Mucosa of rectum (tissue), 2 donors: ENCODE measurements at regions not wholly inside any gene's neighbourhood (a gene's known extent, or its start where the extent isn't known, plus 50 kb on each side); places are given as distances from the start of the nearest gene placed in this dataset.

Experiments used
- H3K27ac ChIP-seq, 2 donors: one replicate each; pipeline ENCODE4 v1.7.0; 2013; ENCODE audit warnings: inconsistent platforms in 2 of 2, low read depth in 2 of 2, low read length in 2 of 2
- H3K27me3 ChIP-seq, 2 donors: one replicate each; pipeline ENCODE4 v1.7.0; 2013; ENCODE audit warnings: low read length in 2 of 2; ENCODE audit not compliant: control insufficient read depth in 2 of 2, insufficient read depth in 2 of 2
- H3K36me3 ChIP-seq, 2 donors: one replicate each; pipeline ENCODE4 v1.7.0; 2013; ENCODE audit warnings: low read length in 2 of 2; ENCODE audit not compliant: control insufficient read depth in 2 of 2, insufficient read depth in 2 of 2
- H3K4me1 ChIP-seq, 2 donors: one replicate each; pipeline ENCODE4 v1.7.0; 2013; ENCODE audit warnings: low read length in 2 of 2, mild to moderate bottlenecking in 1 of 2; ENCODE audit not compliant: control insufficient read depth in 2 of 2, insufficient read depth in 2 of 2
- H3K4me3 ChIP-seq, 2 donors: one replicate each; pipeline ENCODE4 v1.7.0; 2013; ENCODE audit warnings: low read length in 2 of 2
- H3K9ac ChIP-seq, 2 donors: one replicate each; pipeline ENCODE4 v1.7.0; 2013; ENCODE audit warnings: low read length in 2 of 2, low read depth in 1 of 2, mild to moderate bottlenecking in 1 of 2
- H3K9me3 ChIP-seq, 2 donors: one replicate each; pipeline ENCODE4 v1.7.0; 2013; ENCODE audit warnings: low read length in 2 of 2; ENCODE audit not compliant: control insufficient read depth in 2 of 2
- donor health status: healthy.
- donor health status: Normal muscosa, but diverticular disease.

DNA sequence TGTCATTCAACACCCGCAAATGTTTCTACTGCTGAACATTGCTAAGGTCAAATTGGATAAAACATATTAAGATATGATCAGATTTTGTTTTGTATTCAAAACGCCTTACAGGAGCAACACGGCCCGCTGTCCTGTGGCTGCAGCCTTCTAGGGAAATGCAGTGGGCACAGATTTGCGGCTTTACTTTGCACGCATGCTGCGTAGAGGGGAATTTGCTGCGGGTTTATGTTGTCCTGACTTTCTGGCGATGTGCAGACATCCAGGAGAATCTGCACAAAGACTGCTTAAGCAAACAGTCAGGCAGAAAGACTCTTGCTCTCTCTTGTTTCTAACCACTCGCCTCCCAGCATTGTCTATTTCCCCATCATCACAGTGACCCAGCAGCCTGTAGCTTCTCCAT lies 88.3 kb downstream of the LRRC30 start:
- H3K27ac ChIP-seq = no peak overlapping the region
- no peaks in the 10 kb centered on the region for H3K36me3 ChIP-seq
- H3K9me3 ChIP-seq = no peaks in the 10 kb centered on the region
- H3K4me1 ChIP-seq = no peaks in the 10 kb centered on the region
- no peaks in the 10 kb centered on the region for H3K27me3 ChIP-seq
- no peak overlapping the region for H3K9ac ChIP-seq
- H3K4me3 ChIP-seq = no peak overlapping the region

DNA sequence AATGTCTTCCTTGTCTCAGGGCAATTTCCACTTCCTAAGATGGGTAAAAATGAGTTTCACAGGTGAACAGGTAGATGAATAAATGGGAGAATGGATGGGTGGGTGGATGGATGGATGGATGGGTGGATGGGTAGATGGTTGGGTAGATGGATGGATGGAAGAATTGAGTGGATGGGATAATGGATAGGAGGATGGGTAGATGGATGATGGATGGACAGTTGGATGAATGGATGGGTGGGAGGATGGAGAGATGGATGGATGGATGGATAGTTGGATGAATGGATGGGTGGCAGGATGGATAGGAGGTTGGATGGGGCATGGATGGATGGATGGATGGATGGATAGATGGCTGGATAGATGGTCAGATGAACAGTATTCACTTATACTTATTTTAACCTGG lies 90.9 kb downstream of the LRRC30 start:
- Histone ChIP-seq H3K4me3 (no peak overlapping the region), H3K4me1 (no peaks in the 10 kb centered on the region), H3K9me3 (no peaks in the 10 kb centered on the region), H3K36me3 (no peaks in the 10 kb centered on the region), H3K27me3 (no peaks in the 10 kb centered on the region), H3K9ac (no peak overlapping the region), H3K27ac (no peak overlapping the region)

DNA sequence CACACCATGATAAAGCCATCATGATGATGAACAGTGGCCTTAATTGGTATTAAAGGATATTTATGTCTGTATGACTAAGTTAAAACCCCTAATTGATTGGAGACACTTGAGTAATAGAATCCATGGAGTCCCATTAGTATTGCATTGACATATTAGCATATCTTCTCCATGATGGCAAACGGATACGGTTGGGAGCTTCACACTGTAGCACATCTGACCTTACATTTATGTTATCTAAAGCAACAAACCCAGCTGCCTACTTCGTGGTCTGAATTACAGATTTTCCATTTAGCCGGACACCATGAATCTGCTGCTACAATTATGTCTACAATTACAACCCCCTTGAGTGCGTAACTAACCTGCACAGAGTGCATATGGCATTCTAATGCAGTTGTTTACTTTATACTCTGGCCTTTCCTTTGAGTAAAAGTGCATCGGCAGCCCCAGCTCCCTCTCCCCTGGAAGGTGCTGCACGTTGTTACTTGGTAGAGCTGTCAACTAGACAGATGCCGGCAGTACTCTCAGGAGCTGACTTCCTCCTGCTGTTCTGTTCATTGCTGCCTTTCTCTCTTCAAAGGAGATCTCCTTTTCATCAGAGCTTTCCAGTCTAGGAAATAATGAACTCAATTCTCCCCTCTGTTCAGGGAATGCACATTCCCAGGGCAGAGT lies 92.1 kb downstream of the LRRC30 start:
- no peaks in the 10 kb centered on the region for H3K4me1 ChIP-seq
- no peaks in the 10 kb centered on the region for H3K9me3 ChIP-seq
- H3K27ac ChIP-seq = no peak overlapping the region
- H3K36me3 ChIP-seq = no peaks in the 10 kb centered on the region
- H3K4me3 ChIP-seq = no peak overlapping the region
- H3K9ac ChIP-seq = no peak overlapping the region
- H3K27me3 ChIP-seq = no peaks in the 10 kb centered on the region

DNA sequence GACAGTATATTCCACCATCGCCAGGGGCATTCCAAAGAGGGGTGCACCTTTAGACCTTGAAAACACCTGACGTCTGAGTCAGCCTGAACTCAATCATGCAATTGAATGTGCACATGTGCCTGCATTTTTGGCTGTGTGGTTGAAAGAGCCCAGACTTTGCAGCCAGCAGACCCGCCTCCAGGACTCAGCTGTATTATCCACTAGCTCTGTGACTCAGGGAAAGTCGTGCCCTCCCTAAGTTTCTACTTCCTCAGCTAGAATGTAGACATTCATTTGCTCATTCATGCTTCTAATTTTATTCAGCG lies 94.2 kb downstream of the LRRC30 start:
- H3K4me3 ChIP-seq = no peak overlapping the region
- no peak overlapping the region for H3K9ac ChIP-seq
- no peaks in the 10 kb centered on the region for H3K36me3 ChIP-seq
- H3K9me3 ChIP-seq = no peaks in the 10 kb centered on the region
- H3K27ac ChIP-seq = no peak overlapping the region
- no peaks in the 10 kb centered on the region for H3K27me3 ChIP-seq
- no peaks in the 10 kb centered on the region for H3K4me1 ChIP-seq

DNA sequence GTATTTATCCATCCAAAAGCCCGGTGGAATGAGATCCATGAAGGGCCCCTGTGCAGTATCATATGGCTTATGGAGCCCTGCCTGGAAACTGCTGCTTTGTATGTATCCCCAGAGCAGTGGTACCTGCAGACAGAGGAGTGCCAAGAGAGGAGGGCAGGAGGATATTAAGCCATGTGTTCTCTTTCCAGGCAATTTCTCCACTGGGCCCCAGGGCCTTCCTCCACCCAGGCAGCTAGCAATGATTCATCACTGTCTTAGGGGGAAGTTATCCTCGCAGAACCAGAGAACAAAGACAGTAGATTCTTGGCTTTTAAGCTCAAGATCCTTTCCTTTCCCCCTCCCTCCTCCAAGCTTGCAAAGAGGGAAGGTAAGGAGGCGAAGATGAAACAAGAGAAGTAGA lies 98.1 kb downstream of the LRRC30 start:
- Histone ChIP-seq H3K4me3 (no peak overlapping the region), H3K4me1 (no peaks in the 10 kb centered on the region), H3K9me3 (no peaks in the 10 kb centered on the region), H3K36me3 (no peaks in the 10 kb centered on the region), H3K27me3 (no peaks in the 10 kb centered on the region), H3K27ac (no peak overlapping the region), H3K9ac (no peak overlapping the region)

DNA sequence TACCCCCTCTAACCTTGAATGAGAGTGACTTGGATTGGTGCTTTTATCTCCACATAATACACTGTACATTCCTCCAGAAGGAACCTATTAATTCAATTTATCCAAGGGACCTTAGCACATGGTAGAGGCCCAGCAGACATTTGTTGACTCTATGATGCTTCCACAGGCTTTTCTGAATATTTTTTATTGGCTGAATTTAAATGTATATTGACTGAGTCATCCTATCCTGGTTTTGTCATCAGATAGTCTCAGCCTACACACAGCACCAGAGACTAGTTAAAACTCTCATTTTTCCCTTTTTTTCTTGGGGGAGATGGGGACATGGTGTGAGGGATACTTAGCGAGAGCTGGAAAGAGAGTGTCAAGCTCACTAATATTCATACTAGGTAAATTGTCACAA lies 101.6 kb downstream of the LRRC30 start:
- no peaks in the 10 kb centered on the region for H3K27me3 ChIP-seq
- H3K9ac ChIP-seq = no peak overlapping the region
- no peak overlapping the region for H3K4me3 ChIP-seq
- H3K9me3 ChIP-seq = no peaks in the 10 kb centered on the region
- H3K36me3 ChIP-seq = no peaks in the 10 kb centered on the region
- H3K4me1 ChIP-seq = no peaks in the 10 kb centered on the region
- no peak overlapping the region for H3K27ac ChIP-seq

DNA sequence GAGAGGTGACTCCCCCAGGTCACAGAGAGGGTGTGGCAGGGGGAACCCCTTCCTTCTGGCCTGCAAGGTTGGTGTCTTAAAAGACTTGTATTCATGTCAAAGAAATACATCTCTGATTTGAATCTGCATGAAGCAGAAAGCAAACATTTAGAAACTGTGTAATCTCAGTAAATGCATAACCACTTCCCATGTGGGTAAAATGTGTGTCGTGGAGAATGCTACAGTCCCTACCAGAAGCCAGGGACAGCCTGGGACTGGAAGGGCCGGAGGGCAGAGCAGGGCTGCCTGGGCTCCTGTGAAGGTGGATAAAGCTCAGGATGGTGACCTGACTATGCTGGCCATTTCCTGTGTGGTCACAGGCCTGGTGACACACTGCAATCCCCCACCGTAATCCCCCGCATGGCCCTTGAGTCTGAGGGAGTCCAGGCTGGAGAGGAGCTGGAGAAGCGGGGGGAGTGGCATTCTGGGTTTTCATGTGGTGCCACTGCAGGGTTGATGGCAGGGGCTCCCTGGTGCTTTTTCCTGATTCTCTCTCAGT lies 102.2 kb downstream of the LRRC30 start:
- H3K9me3 ChIP-seq = no peaks in the 10 kb centered on the region
- H3K36me3 ChIP-seq = no peaks in the 10 kb centered on the region
- H3K4me3 ChIP-seq = no peak overlapping the region
- no peak overlapping the region for H3K27ac ChIP-seq
- no peaks in the 10 kb centered on the region for H3K4me1 ChIP-seq
- H3K9ac ChIP-seq = no peak overlapping the region
- H3K27me3 ChIP-seq = no peaks in the 10 kb centered on the region

DNA sequence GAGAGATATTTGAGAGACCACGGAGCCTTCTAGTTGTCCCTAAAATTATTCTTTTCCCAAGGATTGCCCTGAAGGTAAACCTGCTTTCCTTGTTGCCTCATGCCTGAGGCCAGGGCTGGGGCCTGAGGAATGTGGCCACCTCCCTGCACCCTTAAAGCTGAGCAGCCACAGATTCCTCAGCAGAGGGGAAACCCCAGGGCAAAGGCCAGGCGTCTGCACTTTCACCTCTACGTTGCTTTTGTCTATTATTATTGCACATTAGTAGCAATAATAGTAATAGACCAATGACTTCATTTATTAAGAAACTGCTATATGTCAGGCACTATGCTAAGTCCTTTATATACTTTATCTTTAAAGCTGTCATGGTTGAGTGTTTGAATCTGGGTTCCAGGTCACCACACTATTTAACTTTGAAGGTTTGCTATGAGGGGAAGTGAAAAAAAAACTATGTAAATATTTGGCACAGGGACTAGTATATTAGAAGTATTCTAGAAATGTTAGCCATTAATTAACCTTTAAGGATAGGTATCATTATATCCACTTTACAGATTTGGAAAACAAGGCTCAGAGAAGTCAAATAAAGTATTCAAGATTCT lies 104.2 kb downstream of the LRRC30 start:
- no peak overlapping the region for H3K27ac ChIP-seq
- no peak overlapping the region for H3K4me3 ChIP-seq
- H3K27me3 ChIP-seq = no peaks in the 10 kb centered on the region
- no peaks in the 10 kb centered on the region for H3K4me1 ChIP-seq
- no peak overlapping the region for H3K9ac ChIP-seq
- no peaks in the 10 kb centered on the region for H3K9me3 ChIP-seq
- H3K36me3 ChIP-seq = no peaks in the 10 kb centered on the region

DNA sequence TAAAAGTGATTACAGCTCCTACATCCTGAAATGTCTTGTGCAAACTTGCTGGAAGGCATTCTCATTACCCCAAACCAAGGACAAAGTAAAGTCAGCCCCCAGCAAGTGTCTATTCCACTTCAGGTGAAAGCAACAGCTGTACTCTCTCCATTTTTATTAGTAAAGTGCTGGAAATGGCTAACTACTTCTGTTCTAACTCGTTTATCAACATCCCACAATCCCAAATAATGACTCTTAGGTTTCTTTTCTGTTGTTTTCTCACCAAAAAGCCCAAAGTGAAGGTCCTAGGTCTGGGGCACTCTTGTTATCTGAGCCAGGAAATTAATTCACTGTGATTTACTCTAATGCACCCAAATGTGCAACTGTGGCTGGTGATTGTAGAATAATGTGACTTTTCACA lies 105.7 kb downstream of the LRRC30 start:
- Histone ChIP-seq H3K9ac (no peak overlapping the region), H3K9me3 (no peaks in the 10 kb centered on the region), H3K27me3 (no peaks in the 10 kb centered on the region), H3K4me3 (no peak overlapping the region), H3K27ac (no peak overlapping the region), H3K4me1 (no peaks in the 10 kb centered on the region), H3K36me3 (no peaks in the 10 kb centered on the region)

DNA sequence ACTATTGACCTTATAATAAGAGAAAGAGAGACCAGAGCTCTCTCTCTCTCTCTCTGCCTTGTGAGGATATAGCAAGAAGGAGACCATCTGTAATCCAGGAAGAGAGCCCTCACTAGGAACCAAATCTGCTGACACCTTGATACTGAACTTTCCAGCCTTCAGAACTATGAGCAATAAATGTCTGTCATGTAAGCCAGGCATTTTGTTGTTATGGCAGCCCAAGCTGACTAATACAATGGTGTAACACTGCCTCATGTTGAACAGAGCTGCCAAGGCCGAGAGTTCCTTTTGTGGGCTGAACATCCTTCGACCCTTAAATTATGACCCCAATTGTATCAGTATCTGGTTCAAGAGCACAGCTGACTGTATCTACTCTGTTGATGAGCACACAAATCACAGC lies 108.0 kb downstream of the LRRC30 start:
- H3K4me1 ChIP-seq = no peaks in the 10 kb centered on the region
- H3K27me3 ChIP-seq = no peaks in the 10 kb centered on the region
- H3K9me3 ChIP-seq = no peaks in the 10 kb centered on the region
- H3K4me3 ChIP-seq = no peak overlapping the region
- no peak overlapping the region for H3K9ac ChIP-seq
- no peaks in the 10 kb centered on the region for H3K36me3 ChIP-seq
- H3K27ac ChIP-seq = no peak overlapping the region
